IMR-90 (cell line): ENCODE measurements at regions not wholly inside any gene's neighbourhood (a gene's known extent, or its start where the extent isn't known, plus 50 kb on each side); places are given as distances from the start of the nearest gene placed in this dataset.

Experiments
- ATAC-seq: fragments of 200-7000 bp; cut with Tn5 transposase; 2 replicates; pipeline ENCODE4 v1.9.1; 2020; ENCODE audit warnings: low read depth, mild to moderate bottlenecking, moderate library complexity
- BruUV-seq: library from RNA; stranded (reverse); fragments of 400-500 nt; replicated peaks from 2 replicates; lab custom pipeline; 2021; lab: Mats Ljungman, UMichigan
- CTCF ChIA-PET: fragments of 300-600 bp; formaldehyde crosslinking; extraction: SDS; loops from one replicate; lab custom pipeline; 2021; ENCODE audit warnings: antibody characterized with exemption; lab: Yijun Ruan, JAX
- POLR2A ChIA-PET: fragments of 300-600 bp; sonication (Branson Sonifier 250); formaldehyde crosslinking; loops from one replicate; lab custom pipeline; 2022; ENCODE audit warnings: antibody characterized with exemption; ENCODE audit not compliant: unreplicated experiment; lab: Charles Lee
- DNase-seq: peaks from one replicate; pipeline ENCODE4 v3.0.0; 2013
- H2AFZ ChIP-seq: replicated peaks from 2 replicates; pipeline ENCODE3; 2013; ENCODE audit warnings: low read length, mild to moderate bottlenecking; ENCODE audit not compliant: poor library complexity
- H2AK5ac ChIP-seq: 2 replicates; pipeline ENCODE4 v1.6.1; 2013; ENCODE audit warnings: low read depth, low read length, inconsistent platforms
- H2AK9ac ChIP-seq: replicated peaks from 2 replicates; pipeline ENCODE3; 2013; ENCODE audit warnings: mild to moderate bottlenecking, low read depth, low read length, moderate library complexity; ENCODE audit not compliant: poor library complexity
- H2BK120ac ChIP-seq: 2 replicates; pipeline ENCODE4 v1.6.1; 2013; ENCODE audit warnings: low read depth, low read length, inconsistent platforms
- H2BK15ac ChIP-seq: 3 replicates; pipeline ENCODE4 v1.6.1; 2013; ENCODE audit warnings: low read depth, low read length, inconsistent platforms
- H2BK20ac ChIP-seq: 2 replicates; pipeline ENCODE4 v1.6.1; 2013; ENCODE audit warnings: low read depth, mild to moderate bottlenecking, inconsistent platforms, low read length, moderate library complexity
- H2BK5ac ChIP-seq: 2 replicates; pipeline ENCODE4 v1.6.1; 2013; ENCODE audit warnings: mild to moderate bottlenecking, low read depth, low read length, inconsistent platforms; ENCODE audit not compliant: poor library complexity, severe bottlenecking
- H3K14ac ChIP-seq: replicated peaks from 2 replicates; pipeline ENCODE4 v1.6.1; 2013; ENCODE audit warnings: low read depth, low read length, inconsistent platforms
- H3K18ac ChIP-seq: 2 replicates; pipeline ENCODE4 v1.6.1; 2013; ENCODE audit warnings: low read depth, low read length, control low read depth
- H3K23ac ChIP-seq: 2 replicates; pipeline ENCODE4 v1.6.1; 2013; ENCODE audit warnings: low read depth, low read length, inconsistent platforms
- H3K27ac ChIP-seq: 2 replicates; pipeline ENCODE4 v1.5.1; 2013; ENCODE audit warnings: mild to moderate bottlenecking, control low read depth, low read length; ENCODE audit not compliant: insufficient read depth
- H3K27me3 ChIP-seq: 2 replicates; pipeline ENCODE4 v1.6.1; 2013; ENCODE audit warnings: low read length; ENCODE audit not compliant: control insufficient read depth, insufficient read depth
- H3K36me3 ChIP-seq: 2 replicates; pipeline ENCODE4 v1.6.1; 2013; ENCODE audit warnings: low read length, mixed read lengths; ENCODE audit not compliant: control insufficient read depth, insufficient read depth
- H3K4ac ChIP-seq: 2 replicates; pipeline ENCODE4 v1.6.1; 2013; ENCODE audit warnings: low read depth, low read length, inconsistent platforms
- H3K4me1 ChIP-seq: 2 replicates; pipeline ENCODE4 v1.6.1; 2013; ENCODE audit warnings: low read length, mixed read lengths; ENCODE audit not compliant: control insufficient read depth, insufficient read depth
- H3K4me2 ChIP-seq: 2 replicates; pipeline ENCODE4 v1.6.1; 2013; ENCODE audit warnings: low read depth, mild to moderate bottlenecking, control low read depth, low read length, moderate library complexity
- H3K4me3 ChIP-seq: 2 replicates; pipeline ENCODE4 v1.5.1; 2013; ENCODE audit warnings: low read depth, mild to moderate bottlenecking, control low read depth, low read length, moderate library complexity; ENCODE audit not compliant: insufficient read depth
- H3K56ac ChIP-seq: 2 replicates; pipeline ENCODE4 v1.6.1; 2013; ENCODE audit warnings: low read length, inconsistent platforms; ENCODE audit not compliant: insufficient read depth; ENCODE audit errors: extremely low read depth
- H3K79me1 ChIP-seq, 2 experiments: 2 replicates each; pipeline ENCODE4 v1.6.1; 2013; ENCODE audit warnings: low read length in 2 of 2, inconsistent platforms in 1 of 2, low read depth in 1 of 2
- H3K9ac ChIP-seq: 2 replicates; pipeline ENCODE4 v1.6.1; 2013; ENCODE audit warnings: low read depth, low read length, control low read depth
- H3K9me1 ChIP-seq: 2 replicates; pipeline ENCODE4 v1.6.1; 2013; ENCODE audit warnings: low read length, inconsistent platforms; ENCODE audit not compliant: insufficient read depth
- H3K9me3 ChIP-seq: 2 replicates; pipeline ENCODE4 v1.6.1; 2013; ENCODE audit warnings: low read length; ENCODE audit not compliant: control insufficient read depth, insufficient read depth
- H4K20me1 ChIP-seq: 2 replicates; pipeline ENCODE4 v1.6.1; 2013; ENCODE audit warnings: low read length, inconsistent platforms; ENCODE audit not compliant: insufficient read depth
- H4K5ac ChIP-seq: 2 replicates; pipeline ENCODE4 v1.6.1; 2013; ENCODE audit warnings: mild to moderate bottlenecking, low read depth, low read length, control low read depth
- H4K8ac ChIP-seq, 2 experiments: 2 replicates each; pipeline ENCODE4 v1.6.1; 2013; ENCODE audit warnings: low read depth in 2 of 2, low read length in 2 of 2, control low read depth in 1 of 2, inconsistent platforms in 1 of 2
- H4K91ac ChIP-seq: 2 replicates; pipeline ENCODE4 v1.6.1; 2013; ENCODE audit warnings: low read depth, low read length, inconsistent platforms; ENCODE audit not compliant: insufficient read depth
- BHLHE40 ChIP-seq: fragments of 150-350 bp; IDR thresholded peaks from 2 replicates; pipeline ENCODE4 v1.6.1; 2016; ENCODE audit warnings: mild to moderate bottlenecking, low read depth, low read length
- CEBPB ChIP-seq: IDR thresholded peaks from 2 replicates; pipeline ENCODE4 v1.6.1; 2012; ENCODE audit warnings: low read depth, low read length, improper control_type of control experiment
- CHD1 ChIP-seq: IDR thresholded peaks from 2 replicates; pipeline ENCODE4 v1.6.1; 2012; ENCODE audit warnings: low read depth, low read length, improper control_type of control experiment
- CTCF ChIP-seq: conservative IDR thresholded peaks from 2 replicates; pipeline ENCODE4 v1.5.1; 2012; ENCODE audit warnings: mild to moderate bottlenecking, low read depth, low read length, improper control_type of control experiment
- ELK1 ChIP-seq: fragments of 150-350 bp; IDR thresholded peaks from 2 replicates; pipeline ENCODE4 v1.6.1; 2016; ENCODE audit warnings: low read depth, mild to moderate bottlenecking, low read length, moderate library complexity, borderline replicate concordance
- FOS ChIP-seq: fragments of 150-350 bp; IDR thresholded peaks from 2 replicates; pipeline ENCODE4 v1.6.1; 2016; ENCODE audit warnings: low read depth, low read length
- MAFK ChIP-seq: IDR thresholded peaks from 2 replicates; pipeline ENCODE4 v1.6.1; 2012; ENCODE audit warnings: low read depth, low read length, improper control_type of control experiment
- MAZ ChIP-seq: IDR thresholded peaks from 2 replicates; pipeline ENCODE4 v1.6.1; 2012; ENCODE audit warnings: low read depth, mild to moderate bottlenecking, low read length, improper control_type of control experiment, moderate library complexity, borderline replicate concordance
- MXI1 ChIP-seq: IDR thresholded peaks from 2 replicates; pipeline ENCODE4 v1.6.1; 2012; ENCODE audit warnings: low read depth, mild to moderate bottlenecking, low read length, moderate library complexity, borderline replicate concordance
- NFE2L2 ChIP-seq: fragments of 150-350 bp; IDR thresholded peaks from 2 replicates; pipeline ENCODE4 v1.6.1; 2016; ENCODE audit warnings: low read depth, mild to moderate bottlenecking, low read length
- POLR2A ChIP-seq: IDR thresholded peaks from 2 replicates; pipeline ENCODE4 v1.6.1; 2012; ENCODE audit warnings: mild to moderate bottlenecking, low read depth, low read length
- RAD21 ChIP-seq: IDR thresholded peaks from 2 replicates; pipeline ENCODE4 v1.6.1; 2012; ENCODE audit warnings: low read length, improper control_type of control experiment
- RCOR1 ChIP-seq: IDR thresholded peaks from 2 replicates; pipeline ENCODE4 v1.6.1; 2012; ENCODE audit warnings: mild to moderate bottlenecking, low read length, improper control_type of control experiment; ENCODE audit not compliant: insufficient replicate concordance
- RFX5 ChIP-seq: IDR thresholded peaks from 2 replicates; pipeline ENCODE4 v1.8.0; 2012; ENCODE audit warnings: low read depth, mild to moderate bottlenecking, low read length, moderate library complexity
- SMC3 ChIP-seq: fragments of 150-350 bp; IDR thresholded peaks from 2 replicates; pipeline ENCODE4 v1.6.1; 2016; ENCODE audit warnings: low read depth, mild to moderate bottlenecking, antibody characterized with exemption, low read length, moderate library complexity
- USF2 ChIP-seq: fragments of 150-350 bp; IDR thresholded peaks from 2 replicates; pipeline ENCODE4 v1.6.1; 2017; ENCODE audit warnings: mild to moderate bottlenecking, antibody characterized with exemption, low read length, low read depth
- WGBS, 2 experiments: methylation state at CpG; one replicate each; pipeline versions ENCODE4 v1.1.5 to v1.1.7; 2013; ENCODE audit warnings: missing lambda C conversion rate in 2 of 2; ENCODE audit not compliant: insufficient read length in 1 of 2; ENCODE audit errors: extremely low coverage in 2 of 2; 5-methylcytosine and 5-hydroxymethylcytosine counted together
- dilution Hi-C: fragments of 300-500 bp; cut with HindIII; formaldehyde crosslinking; loops from one replicate; pipeline ENCODE4 v1.14.3; 2018; ENCODE audit warnings: low sequenced_read_pairs; ENCODE audit not compliant: unreplicated experiment
- in situ Hi-C: fragments of 300-500 bp; cut with MboI; formaldehyde crosslinking; loops from 3 replicates; pipeline ENCODE4 v1.14.3; 2019; ENCODE audit warnings: low sequenced_read_pairs, inconsistent platforms, mixed read lengths
- intact Hi-C: fragments of 100-400 bp; cut with micrococcal nuclease; formaldehyde crosslinking; loops from 2 replicates; pipeline ENCODE4 v1.10.0; 2022

- no peak overlapping the region for H3K9ac ChIP-seq
- CTCF ChIA-PET, result interaction anchor here (0.6 to 1.4 kb wide), 3 partner anchors 34 to 257 kb away, joined by 3 read pairs; no protein-coding TSS in a partner anchor
- H2AFZ ChIP-seq, result no peak overlapping the region
- peak overlapping the region; percentile 35; the same call in 1 of the 2 replicates for H4K5ac ChIP-seq
- peak overlapping the region; percentile 13; the same call in 1 of the 2 replicates for H2BK120ac ChIP-seq
- no peaks in the 10 kb centered on the region for H3K36me3 ChIP-seq
- TF ChIP-seq SMC3 (no peak), USF2 (no peak), MXI1 (no peak), POLR2A (no peak), FOS (no peak), CEBPB (no peak), RCOR1 (no peak), NFE2L2 (no peak), MAZ (no peak), CTCF (no peak), CHD1 (no peak), MAFK (no peak), RAD21 (no peak), RFX5 (no peak), ELK1 (no peak), BHLHE40 (no peak)
- intact Hi-C loops (loop anchor here (5.0 kb wide), 2 partner anchors 45 to 340 kb away; no protein-coding TSS in a partner anchor), dilution Hi-C loops (no loop called here), in situ Hi-C loops (no loop called here)
- H3K9me3 ChIP-seq, result no peaks in the 10 kb centered on the region
- no peak overlapping the region; the same call in 1 of the 2 replicates for H2AK5ac ChIP-seq
- H3K4me2 ChIP-seq, result no peak overlapping the region
- H3K27me3 ChIP-seq, result no peaks in the 10 kb centered on the region
- H3K56ac ChIP-seq, result peak overlapping the region; percentile 19; the same call in 1 of the 2 replicates
- no peak overlapping the region for H3K4ac ChIP-seq
- BruUV-seq, result no TSS peak
- peak; percentile 66 for DNase-seq
- H3K4me3 ChIP-seq, result no peak overlapping the region
- H2BK15ac ChIP-seq, result 0 out of 3 replicates have a peak overlapping the region, but pooled peaks have one; percentile 25
- H4K91ac ChIP-seq, result peak overlapping the region; percentile 54; the same call in 1 of the 2 replicates
- no peaks in the 10 kb centered on the region for H4K20me1 ChIP-seq
- peak overlapping the region; percentile 44 to 74; a peak in 3 of 4 replicates for H4K8ac ChIP-seq
- peak overlapping the region; percentile 81; the same call in 1 of the 2 replicates for H2BK20ac ChIP-seq
- peak; percentile 84 for ATAC-seq
- no CpG with 5 or more reads among the region's 4 CpGs for WGBS, 2 experiments
- no peaks in the 10 kb centered on the region for H3K79me1 ChIP-seq
- H3K14ac ChIP-seq, result no peak overlapping the region
- POLR2A ChIA-PET, result interaction anchor here (0.6 kb wide), 1 partner anchor 922 kb away, joined by 16 read pairs; the partner anchor contains the start of gene IGFBP5
- peaks cover 15% of the 10 kb centered on the region for H3K4me1 ChIP-seq
- H3K9me1 ChIP-seq, result peaks cover 3% of the 10 kb centered on the region; the same call in 1 of the 2 replicates
- H3K18ac ChIP-seq, result peak overlapping the region; percentile 81; the same call in 1 of the 2 replicates
- no peak overlapping the region for H3K27ac ChIP-seq
- no peak overlapping the region for H2AK9ac ChIP-seq
- H2BK5ac ChIP-seq, result peak overlapping the region; percentile 85
- no peak overlapping the region for H3K23ac ChIP-seq
These were observed 385.9 kb downstream of the TNS1 start for GRCh38 chr2:217616936-217617335.
